Left lung (tissue), 4 donors: ENCODE measurements at regions not wholly inside any gene's neighbourhood (a gene's known extent, or its start where the extent isn't known, plus 50 kb on each side); places are given as distances from the start of the nearest gene placed in this dataset.

Source experiments
- ATAC-seq: fragments of 200-7000 bp; cut with Tn5 transposase; one replicate; pipeline ENCODE4 v1.9.1; 2020; ENCODE audit warnings: moderate library complexity
- DNase-seq, 4 donors: peaks; one replicate each; pipeline ENCODE4 v3.0.0-alpha.2; 2013 to 2020
- H3K27ac ChIP-seq, 2 donors: fragments of 200-600 bp; sonication (generic) in 1 of 2; one replicate each; pipeline versions ENCODE4 v1.5.0 to v1.8.0; 2020 to 2021
- H3K27me3 ChIP-seq, 2 donors: fragments of 200-600 bp; sonication (generic) in 1 of 2; one replicate each; pipeline versions ENCODE4 v1.5.0 to v1.8.0; 2020 to 2021
- H3K36me3 ChIP-seq, 2 donors: fragments of 200-600 bp; sonication (generic) in 1 of 2; one replicate each; pipeline versions ENCODE4 v1.5.0 to v1.8.0; 2020 to 2021
- H3K4me1 ChIP-seq, 2 donors: fragments of 200-600 bp; one replicate each; pipeline ENCODE4 v1.8.0; 2021
- H3K4me3 ChIP-seq, 2 donors: fragments of 200-600 bp; sonication (generic) in 1 of 2; one replicate each; pipeline versions ENCODE4 v1.5.0 to v1.8.0; 2020 to 2021; ENCODE audit warnings: mild to moderate bottlenecking in 1 of 2
- H3K9me3 ChIP-seq, 2 donors: fragments of 200-600 bp; sonication (generic) in 1 of 2; one replicate each; pipeline versions ENCODE4 v1.5.0 to v1.8.0; 2020 to 2021
- intact Hi-C, 2 donors: fragments of 100-400 bp; cut with DNase I; formaldehyde crosslinking; loops; one replicate each; pipeline versions ENCODE4 v1.11.2 to v1.14.2; 2022
- TF ChIP-seq, protein P1 (sequence below), 2 donors: fragments of 200-600 bp; sonication (generic) in 1 of 2; IDR thresholded peaks; one replicate each; pipeline versions ENCODE4 v1.5.0 to v1.8.0; 2021; ENCODE audit warnings: antibody characterized with exemption in 2 of 2
- donor health status: DM: no; HTN: yes; CAD: no.
- donor health status: DM: no; HTN: no; CAD: no.

- ATAC-seq (peak; percentile 50), DNase-seq (no peak)
- H3K4me1 ChIP-seq, result peaks cover 0 to 44% of the 10 kb centered on the region in 2 donors
- no peaks in the 10 kb centered on the region for H3K9me3 ChIP-seq
- H3K4me3 ChIP-seq, result peak overlapping the region; percentile 21 to 45
- TF ChIP-seq, protein P1, sequence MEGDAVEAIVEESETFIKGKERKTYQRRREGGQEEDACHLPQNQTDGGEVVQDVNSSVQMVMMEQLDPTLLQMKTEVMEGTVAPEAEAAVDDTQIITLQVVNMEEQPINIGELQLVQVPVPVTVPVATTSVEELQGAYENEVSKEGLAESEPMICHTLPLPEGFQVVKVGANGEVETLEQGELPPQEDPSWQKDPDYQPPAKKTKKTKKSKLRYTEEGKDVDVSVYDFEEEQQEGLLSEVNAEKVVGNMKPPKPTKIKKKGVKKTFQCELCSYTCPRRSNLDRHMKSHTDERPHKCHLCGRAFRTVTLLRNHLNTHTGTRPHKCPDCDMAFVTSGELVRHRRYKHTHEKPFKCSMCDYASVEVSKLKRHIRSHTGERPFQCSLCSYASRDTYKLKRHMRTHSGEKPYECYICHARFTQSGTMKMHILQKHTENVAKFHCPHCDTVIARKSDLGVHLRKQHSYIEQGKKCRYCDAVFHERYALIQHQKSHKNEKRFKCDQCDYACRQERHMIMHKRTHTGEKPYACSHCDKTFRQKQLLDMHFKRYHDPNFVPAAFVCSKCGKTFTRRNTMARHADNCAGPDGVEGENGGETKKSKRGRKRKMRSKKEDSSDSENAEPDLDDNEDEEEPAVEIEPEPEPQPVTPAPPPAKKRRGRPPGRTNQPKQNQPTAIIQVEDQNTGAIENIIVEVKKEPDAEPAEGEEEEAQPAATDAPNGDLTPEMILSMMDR (IDR thresholded peaks at IDR 0.05), result no peak
- H3K36me3 ChIP-seq, result no peaks in the 10 kb centered on the region
- peak overlapping the region; percentile 60 to 67 for H3K27ac ChIP-seq
- intact Hi-C loops, result no loop called here
- H3K27me3 ChIP-seq, result no peaks in the 10 kb centered on the region
These were observed 114.0 kb upstream of the CARMIL1 start for GRCh38 chr6:25165177-25165576.

DNA sequence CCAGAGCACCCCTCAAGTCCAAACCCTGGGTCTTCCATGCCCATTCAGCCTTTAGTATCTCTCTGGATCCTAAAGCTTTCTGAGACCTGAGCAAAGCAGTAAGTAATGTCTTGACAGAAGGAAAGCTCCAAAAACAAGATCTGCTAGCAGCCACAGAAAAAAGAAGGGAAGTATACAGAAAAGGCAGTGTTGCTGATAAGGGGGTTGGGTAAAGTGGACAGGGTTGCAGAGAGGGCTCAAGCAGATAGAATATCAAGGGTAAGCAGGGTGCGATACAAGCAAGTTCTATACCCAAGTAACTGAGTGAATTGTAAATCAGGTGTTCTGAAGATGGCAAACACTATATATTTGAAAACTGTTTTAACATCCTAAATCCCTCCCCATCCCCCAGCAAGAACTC, 113.4 kb upstream of the CARMIL1 start:
- DNase-seq, result no peak
- TF ChIP-seq, protein P1 (IDR thresholded peaks at IDR 0.05), result no peak
- Histone ChIP-seq H3K4me1 (peaks cover 0 to 47% of the 10 kb centered on the region in 2 donors), H3K36me3 (no peaks in the 10 kb centered on the region), H3K9me3 (no peaks in the 10 kb centered on the region), H3K4me3 (peak overlapping the region; percentile 21 to 45), H3K27ac (peak overlapping the region; percentile 60 to 67), H3K27me3 (no peaks in the 10 kb centered on the region)
- intact Hi-C loops, result no loop called here
- ATAC-seq, result peak; percentile 42

DNA sequence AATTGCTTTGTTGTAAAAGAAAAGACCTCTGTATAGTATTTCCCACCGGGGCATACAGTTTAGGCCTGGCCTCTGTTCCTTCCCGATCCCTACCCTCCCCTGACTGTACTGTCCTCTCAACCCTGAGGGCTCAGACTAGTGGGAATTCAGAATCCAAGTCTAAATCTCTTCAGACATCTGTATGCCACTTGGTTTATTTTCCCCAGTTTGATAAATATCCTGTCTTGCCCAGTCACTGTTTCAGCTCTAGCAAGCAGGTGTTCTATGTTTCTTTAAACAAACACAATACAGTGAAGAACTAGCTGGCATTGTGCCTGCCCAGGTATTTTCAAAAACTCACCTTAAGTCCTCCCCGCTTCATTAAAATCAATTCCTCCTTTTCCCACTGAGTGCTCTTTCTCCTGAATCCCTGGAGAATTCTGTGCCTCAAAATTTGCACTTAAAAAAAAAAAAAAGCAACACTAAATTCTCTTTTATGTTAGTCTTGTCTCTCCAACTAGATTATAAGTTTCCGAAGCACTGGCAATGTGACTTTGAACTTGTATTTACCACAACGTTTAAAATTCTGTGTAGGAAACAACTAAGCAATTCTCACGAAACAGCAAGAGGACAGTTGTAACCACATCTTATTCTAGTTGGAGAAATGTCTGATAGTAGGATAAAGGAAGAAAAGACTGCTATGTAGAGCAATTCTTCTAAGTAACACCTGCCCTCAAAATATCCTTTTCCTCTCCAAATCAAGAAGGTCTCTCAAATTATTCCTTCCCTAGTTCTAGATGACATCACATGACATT, 112.0 kb upstream of the CARMIL1 start:
- no peak for DNase-seq
- intact Hi-C loops, result no loop called here
- Histone ChIP-seq H3K4me1 (peaks cover 0 to 47% of the 10 kb centered on the region in 2 donors), H3K27ac (peak overlapping the region; percentile 33 to 58), H3K9me3 (no peaks in the 10 kb centered on the region), H3K4me3 (no peak overlapping the region), H3K27me3 (no peaks in the 10 kb centered on the region), H3K36me3 (no peaks in the 10 kb centered on the region)
- TF ChIP-seq, protein P1 (IDR thresholded peaks at IDR 0.05), result no peak
- ATAC-seq, result peak; percentile 61

DNA sequence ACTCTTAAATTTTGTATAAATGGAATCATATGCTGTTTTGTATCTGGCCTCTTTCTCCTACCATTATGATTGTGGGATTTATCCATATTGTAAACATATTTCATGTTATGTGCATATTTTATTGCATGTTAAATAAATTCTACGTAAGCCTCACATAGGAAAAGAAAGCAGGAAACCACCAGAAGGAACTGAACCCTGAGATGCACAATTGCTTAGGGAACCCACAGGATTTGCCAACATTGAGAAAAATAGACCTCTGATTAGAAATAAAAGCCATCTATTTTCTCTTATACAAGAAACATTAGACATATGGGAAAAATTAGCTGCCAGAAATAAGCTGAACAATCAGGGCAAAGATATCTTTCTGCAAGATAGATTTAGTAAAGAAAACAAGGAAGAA, 111.2 kb upstream of the CARMIL1 start:
- Histone ChIP-seq H3K36me3 (no peaks in the 10 kb centered on the region), H3K27me3 (no peaks in the 10 kb centered on the region), H3K27ac (peak overlapping the region in 1 of 2 donors; percentile 41), H3K4me1 (peaks cover under 1 to 55% of the 10 kb centered on the region in 2 donors), H3K4me3 (no peak overlapping the region), H3K9me3 (no peaks in the 10 kb centered on the region)
- TF ChIP-seq, protein P1 (IDR thresholded peaks at IDR 0.05), result no peak
- intact Hi-C loops, result no loop called here
- no peak for ATAC-seq
- no peak for DNase-seq

DNA sequence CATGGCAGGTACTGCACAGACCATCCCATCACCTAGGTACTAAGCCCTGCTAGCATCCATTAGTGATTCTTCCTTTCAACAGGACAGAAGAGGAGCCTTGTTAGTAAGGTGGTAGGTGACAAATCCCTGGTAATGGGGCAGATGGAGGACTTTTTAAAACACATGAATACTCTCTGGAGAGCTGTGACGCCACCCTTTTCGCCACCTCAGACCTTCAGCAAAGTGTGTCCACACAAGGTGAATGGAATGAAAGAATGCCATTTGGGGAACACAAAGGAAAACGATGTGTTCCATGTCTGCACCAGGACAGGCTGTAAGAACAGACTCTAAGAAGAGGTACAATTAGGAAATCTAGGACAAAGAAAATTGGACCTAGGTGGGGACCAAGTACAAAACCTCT, 110.5 kb upstream of the CARMIL1 start:
- H3K36me3 ChIP-seq, result no peaks in the 10 kb centered on the region
- no peak for ATAC-seq
- intact Hi-C loops, result no loop called here
- no peaks in the 10 kb centered on the region for H3K27me3 ChIP-seq
- H3K4me1 ChIP-seq, result peaks cover 7 to 62% of the 10 kb centered on the region in 2 donors
- H3K4me3 ChIP-seq, result no peak overlapping the region
- no peak for DNase-seq
- peak overlapping the region in 1 of 2 donors; percentile 41 for H3K27ac ChIP-seq
- H3K9me3 ChIP-seq, result no peaks in the 10 kb centered on the region
- TF ChIP-seq, protein P1 (IDR thresholded peaks at IDR 0.05), result no peak
